ENCODE measurements at regions not wholly inside any gene's neighbourhood (a gene's known extent, or its start where the extent isn't known, plus 50 kb on each side); places are given as distances from the start of the nearest gene placed in this dataset.

DNA sequence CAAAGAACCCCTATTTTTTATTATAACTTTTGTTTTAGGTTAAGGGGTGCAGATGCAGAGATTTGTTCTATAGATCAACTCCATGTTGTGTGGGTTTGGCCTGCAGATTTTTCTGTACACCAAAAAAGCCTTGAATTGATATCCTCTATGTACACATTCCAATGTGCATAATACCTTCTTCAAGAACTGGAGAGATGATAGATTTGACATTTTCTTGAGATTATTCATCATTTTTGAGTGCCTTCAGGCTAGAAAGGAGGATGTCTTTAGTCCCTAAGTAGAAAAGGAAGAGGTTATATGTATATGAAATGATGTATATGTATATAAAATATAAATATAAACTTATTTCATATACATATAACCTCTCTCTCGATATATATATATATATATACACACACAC, 1190.0 kb upstream of the ALCAM start:
- TF ChIP-seq CTCF (IDR thresholded peaks at IDR 0.05) (no peak), SIN3A (IDR thresholded peaks at IDR 0.05; ENCODE audit: borderline replicate concordance, insufficient read depth, low read depth, low read length) (no peak), TCF7L2 (IDR thresholded peaks at IDR 0.05; ENCODE audit: low read depth, low read length) (no peak)
- TF ChIP-seq, protein P1, sequence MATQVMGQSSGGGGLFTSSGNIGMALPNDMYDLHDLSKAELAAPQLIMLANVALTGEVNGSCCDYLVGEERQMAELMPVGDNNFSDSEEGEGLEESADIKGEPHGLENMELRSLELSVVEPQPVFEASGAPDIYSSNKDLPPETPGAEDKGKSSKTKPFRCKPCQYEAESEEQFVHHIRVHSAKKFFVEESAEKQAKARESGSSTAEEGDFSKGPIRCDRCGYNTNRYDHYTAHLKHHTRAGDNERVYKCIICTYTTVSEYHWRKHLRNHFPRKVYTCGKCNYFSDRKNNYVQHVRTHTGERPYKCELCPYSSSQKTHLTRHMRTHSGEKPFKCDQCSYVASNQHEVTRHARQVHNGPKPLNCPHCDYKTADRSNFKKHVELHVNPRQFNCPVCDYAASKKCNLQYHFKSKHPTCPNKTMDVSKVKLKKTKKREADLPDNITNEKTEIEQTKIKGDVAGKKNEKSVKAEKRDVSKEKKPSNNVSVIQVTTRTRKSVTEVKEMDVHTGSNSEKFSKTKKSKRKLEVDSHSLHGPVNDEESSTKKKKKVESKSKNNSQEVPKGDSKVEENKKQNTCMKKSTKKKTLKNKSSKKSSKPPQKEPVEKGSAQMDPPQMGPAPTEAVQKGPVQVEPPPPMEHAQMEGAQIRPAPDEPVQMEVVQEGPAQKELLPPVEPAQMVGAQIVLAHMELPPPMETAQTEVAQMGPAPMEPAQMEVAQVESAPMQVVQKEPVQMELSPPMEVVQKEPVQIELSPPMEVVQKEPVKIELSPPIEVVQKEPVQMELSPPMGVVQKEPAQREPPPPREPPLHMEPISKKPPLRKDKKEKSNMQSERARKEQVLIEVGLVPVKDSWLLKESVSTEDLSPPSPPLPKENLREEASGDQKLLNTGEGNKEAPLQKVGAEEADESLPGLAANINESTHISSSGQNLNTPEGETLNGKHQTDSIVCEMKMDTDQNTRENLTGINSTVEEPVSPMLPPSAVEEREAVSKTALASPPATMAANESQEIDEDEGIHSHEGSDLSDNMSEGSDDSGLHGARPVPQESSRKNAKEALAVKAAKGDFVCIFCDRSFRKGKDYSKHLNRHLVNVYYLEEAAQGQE (IDR thresholded peaks at IDR 0.05; ENCODE audit: insufficient read depth in 1 of 2, low read depth in 2 of 2, low read length in 1 of 2): no peak
- H3K9me3 ChIP-seq (ENCODE audit: control insufficient read depth, insufficient read depth, low read depth, low read length): no peaks in the 10 kb centered on the region; the same call in 1 of the 2 replicates
- H3K4me3 ChIP-seq (ENCODE audit: low read depth in 2 of 2, low read length in 2 of 2): no peak overlapping the region
- H3K27me3 ChIP-seq (ENCODE audit: control insufficient read depth, insufficient read depth, low read length): no peaks in the 10 kb centered on the region
- no peaks in the 10 kb centered on the region for H3K36me3 ChIP-seq (ENCODE audit: control insufficient read depth, insufficient read depth, low read length)
- ChIA-PET POLR2A (no interaction called here), CTCF (no interaction called here)
- H3K4me1 ChIP-seq (ENCODE audit: control insufficient read depth, insufficient read depth, low read length): no peaks in the 10 kb centered on the region
- intact Hi-C loops (cut with micrococcal nuclease; ENCODE audit: unreplicated experiment): no loop called here
- ATAC-seq: no peak
- no peak for DNase-seq (ENCODE audit: low read depth, low spot score)
- BruUV-seq (replicated peaks): no TSS peak
- in situ Hi-C loops (cut with HindIII; ENCODE audit: low pct_unique_long_range_greater_than_20kb, low sequenced_read_pairs): no loop called here
- H3K27ac ChIP-seq (ENCODE audit: low read length): no peak overlapping the region

GRCh38 chr3:104178680-104179079, 1188.0 kb upstream of the ALCAM start:
- ChIA-PET POLR2A (no interaction called here), CTCF (no interaction called here)
- ATAC-seq: no peak

More at GRCh38 chr3:104178680-104179079, 1188.0 kb upstream of the ALCAM start:
- Histone ChIP-seq H3K36me3 (ENCODE audit: control insufficient read depth, insufficient read depth, low read length) (no peaks in the 10 kb centered on the region), H3K27me3 (ENCODE audit: control insufficient read depth, insufficient read depth, low read length) (no peaks in the 10 kb centered on the region), H3K27ac (ENCODE audit: low read length) (no peak overlapping the region), H3K4me3 (ENCODE audit: low read depth in 2 of 2, low read length in 2 of 2) (no peak overlapping the region), H3K4me1 (ENCODE audit: control insufficient read depth, insufficient read depth, low read length) (no peaks in the 10 kb centered on the region), H3K9me3 (ENCODE audit: control insufficient read depth, insufficient read depth, low read depth, low read length) (no peaks in the 10 kb centered on the region; the same call in 1 of the 2 replicates)
- in situ Hi-C loops (cut with HindIII; ENCODE audit: low pct_unique_long_range_greater_than_20kb, low sequenced_read_pairs) (no loop called here), intact Hi-C loops (cut with micrococcal nuclease; ENCODE audit: unreplicated experiment) (no loop called here)
- no peak for DNase-seq (ENCODE audit: low read depth, low spot score)
- no TSS peak for BruUV-seq (replicated peaks)
- TF ChIP-seq SIN3A (IDR thresholded peaks at IDR 0.05; ENCODE audit: borderline replicate concordance, insufficient read depth, low read depth, low read length) (no peak), POLR2AphosphoS5 (IDR thresholded peaks at IDR 0.05; ENCODE audit: low read depth, low read length) (no peak), TCF7L2 (IDR thresholded peaks at IDR 0.05; ENCODE audit: low read depth, low read length) (no peak), CTCF (IDR thresholded peaks at IDR 0.05) (no peak)
- TF ChIP-seq, protein P1 (IDR thresholded peaks at IDR 0.05; ENCODE audit: insufficient read depth in 1 of 2, low read depth in 2 of 2, low read length in 1 of 2): no peak
